Muscle of back (tissue), 3 donors: ENCODE measurements at regions not wholly inside any gene's neighbourhood (a gene's known extent, or its start where the extent isn't known, plus 50 kb on each side); places are given as distances from the start of the nearest gene placed in this dataset.

Experiments
- DNase-seq, 3 donors: peaks; one replicate each; pipeline versions ENCODE4 v3.0.0 to v3.0.0-alpha.2; 2013

- DNase-seq: no peak
Observed at GRCh38 chr11:26150031-26150430, 181.9 kb upstream of the ANO3 start.

DNA sequence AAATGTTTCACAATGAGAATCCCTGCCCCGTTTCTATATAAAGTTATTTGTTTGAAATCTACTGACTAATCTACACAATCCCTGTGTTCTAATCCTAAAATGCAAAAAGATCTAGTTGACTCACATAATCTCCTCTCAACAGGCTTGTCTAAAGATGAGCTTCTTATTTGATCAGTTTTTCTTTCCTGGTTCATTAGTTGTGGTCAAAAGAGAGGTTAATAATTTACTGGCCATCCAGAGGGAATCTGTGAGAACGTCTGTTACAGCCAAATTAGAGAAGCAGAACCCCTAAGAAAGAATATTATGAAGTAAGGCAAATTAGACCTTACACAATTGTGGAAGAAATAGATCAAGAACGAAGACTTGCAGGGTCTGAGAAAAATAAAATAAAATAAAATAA is 173.7 kb upstream of the ANO3 start:
- DNase-seq: no peak

DNA sequence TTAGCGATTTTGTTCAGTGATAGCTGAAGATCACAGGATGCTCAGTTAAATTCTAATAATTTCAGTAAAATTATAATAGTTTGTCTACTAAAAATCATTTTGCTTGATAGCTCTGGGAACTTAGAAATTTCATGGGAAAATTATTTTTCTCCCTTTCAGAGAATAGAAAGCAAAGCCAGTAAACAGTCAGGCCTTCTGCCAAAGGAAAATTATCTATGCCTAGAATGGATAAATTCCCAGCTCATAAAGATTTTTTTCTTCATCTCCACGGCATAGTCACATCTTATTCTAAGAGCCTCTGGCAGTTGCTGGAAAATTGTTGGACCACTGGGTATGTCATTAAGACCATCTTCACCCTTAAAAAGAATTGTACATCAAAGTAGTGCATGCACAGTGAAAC is 169.6 kb upstream of the ANO3 start:
- peak in 1 of 3 donors; percentile 46 for DNase-seq

DNA sequence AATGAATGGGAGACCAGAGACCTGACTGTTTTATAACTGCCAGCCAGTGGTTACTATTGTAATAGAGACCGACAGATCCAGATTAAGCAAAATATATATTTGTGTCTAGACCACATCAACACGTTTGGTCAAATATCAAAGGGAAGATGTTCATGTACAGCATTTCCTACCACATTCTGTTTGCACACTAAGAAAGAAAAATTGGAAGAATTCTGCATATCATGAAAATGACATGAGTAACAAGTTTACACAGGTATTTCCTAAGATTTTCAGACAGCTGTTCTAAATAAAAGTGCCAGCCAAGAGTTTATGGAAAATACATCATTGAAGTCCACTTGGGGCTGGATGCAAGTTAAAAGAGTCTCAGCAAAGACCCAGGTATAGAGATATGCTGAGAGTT is 145.5 kb upstream of the ANO3 start:
- DNase-seq: no peak

- peak in 1 of 3 donors; percentile 75 for DNase-seq
Observed at GRCh38 chr11:26187639-26188038, 144.3 kb upstream of the ANO3 start.

DNA sequence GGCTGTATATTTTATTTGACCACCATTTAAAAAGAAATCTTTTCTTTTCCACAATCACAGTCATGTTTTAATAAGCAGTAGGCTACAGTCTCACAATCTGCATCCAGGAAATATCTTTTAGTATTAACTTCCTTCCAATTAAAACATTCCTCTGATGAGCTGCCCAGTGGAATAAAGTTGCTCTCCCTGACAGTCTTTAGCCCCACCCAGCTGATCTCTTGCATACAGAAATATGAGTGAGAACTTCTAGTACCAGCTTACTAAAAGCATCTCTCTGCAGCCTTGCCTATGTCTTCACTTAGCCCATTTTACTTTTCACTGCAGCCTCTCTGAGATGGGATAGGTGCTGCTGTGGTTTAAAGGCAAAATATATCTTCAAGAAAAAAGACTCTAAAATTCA is 143.4 kb upstream of the ANO3 start:
- no peak for DNase-seq

GRCh38 chr11:26191193-26191592 is 140.7 kb upstream of the ANO3 start:
- no peak for DNase-seq

- peak in 2 of 3 donors; percentile 25 to 77 for DNase-seq
Observed at GRCh38 chr11:26193694-26194365, 138.1 kb upstream of the ANO3 start.

DNA sequence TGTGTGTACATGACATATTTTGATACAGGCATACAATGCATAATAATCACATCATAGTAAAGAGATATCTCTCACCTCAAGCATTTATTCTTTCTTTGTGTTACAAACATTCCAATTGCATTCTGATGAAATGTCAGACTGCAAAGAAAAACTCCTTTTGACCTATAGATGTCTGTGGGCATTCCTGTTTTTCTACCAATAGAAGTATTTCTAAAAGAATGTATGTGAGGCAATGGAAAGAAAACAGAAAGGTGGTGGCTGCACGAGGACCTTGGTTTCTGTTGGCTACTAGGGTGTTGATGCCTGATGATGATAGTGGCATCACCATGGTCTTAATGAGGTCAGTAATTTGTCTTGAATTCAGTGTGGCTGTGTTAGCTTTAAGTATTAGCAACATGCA is 137.0 kb upstream of the ANO3 start:
- no peak for DNase-seq

GRCh38 chr11:26198532-26199096 is 133.3 kb upstream of the ANO3 start:
- DNase-seq: no peak

GRCh38 chr11:26199331-26200095 is 132.4 kb upstream of the ANO3 start:
- peak; percentile 41 to 77 (median 57) for DNase-seq

GRCh38 chr11:26201411-26201810 is 130.5 kb upstream of the ANO3 start:
- peak in 1 of 3 donors; percentile 31 for DNase-seq

GRCh38 chr11:26202754-26203153 is 129.2 kb upstream of the ANO3 start:
- DNase-seq: no peak

DNA sequence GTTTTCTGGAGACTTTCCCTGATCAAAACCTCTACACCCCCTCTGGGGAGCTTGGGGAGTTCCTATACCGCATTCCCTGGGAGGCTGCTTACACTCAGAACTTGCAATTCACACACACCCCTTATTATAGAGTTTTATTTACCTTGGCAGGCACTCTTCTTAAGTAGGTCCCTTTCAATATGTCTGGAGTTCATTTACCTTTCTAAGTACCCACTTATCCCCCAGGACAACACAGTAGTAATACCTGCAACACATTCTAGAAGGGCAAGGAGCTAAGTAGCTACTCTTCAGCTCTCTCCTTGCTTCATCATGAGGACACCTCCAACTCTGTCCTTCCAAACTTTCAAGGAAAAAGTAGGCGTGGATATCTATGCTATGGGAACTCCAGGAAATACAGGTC is 127.8 kb upstream of the ANO3 start:
- no peak for DNase-seq

- no peak for DNase-seq
Observed at GRCh38 chr11:26204839-26205238, 127.1 kb upstream of the ANO3 start.

GRCh38 chr11:26219183-26220117 is 112.5 kb upstream of the ANO3 start:
- DNase-seq: no peak

DNA sequence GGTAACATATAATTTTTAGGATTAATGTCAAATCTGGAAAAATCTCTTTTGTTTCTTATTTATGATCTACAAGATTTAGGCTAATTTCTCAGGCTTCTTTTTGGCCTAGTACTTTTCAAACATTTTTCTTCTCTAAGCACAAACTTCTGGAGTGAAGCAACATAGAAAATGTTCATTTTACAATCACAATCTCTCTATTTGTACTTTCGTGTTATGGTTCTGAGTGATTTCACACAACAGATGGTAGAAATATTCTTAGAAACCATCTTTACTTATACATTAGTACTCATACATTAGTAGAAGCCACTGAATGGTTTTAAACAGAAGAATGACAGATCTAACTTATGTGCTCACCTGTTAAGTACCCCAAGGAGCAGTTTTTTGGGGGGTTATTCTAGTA is 106.3 kb upstream of the ANO3 start:
- no peak for DNase-seq

- DNase-seq: peak; percentile 29 to 69 (median 67)
Observed at GRCh38 chr11:26227301-26227746, 104.6 kb upstream of the ANO3 start.

- DNase-seq: no peak
Observed at GRCh38 chr11:26227883-26228502, 103.9 kb upstream of the ANO3 start.

DNA sequence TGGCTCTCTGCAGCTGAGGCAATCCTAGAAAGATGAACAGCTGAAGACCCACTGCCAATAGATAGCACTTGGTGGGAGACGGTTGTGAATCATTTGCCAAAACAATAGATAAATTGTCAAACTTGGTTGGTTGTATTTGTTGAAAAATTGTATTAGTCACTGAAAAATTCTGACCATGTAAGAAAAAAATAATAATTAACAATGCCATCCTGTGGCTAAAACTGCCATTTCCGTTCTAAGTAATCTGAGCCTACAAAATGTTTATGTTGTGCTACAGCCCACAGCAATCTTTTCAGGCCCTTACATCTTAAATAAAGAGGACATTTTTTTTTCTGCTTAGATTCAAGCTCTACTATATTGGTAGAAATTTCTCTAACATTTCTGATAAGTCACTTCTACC is 103.2 kb upstream of the ANO3 start:
- DNase-seq: no peak

DNA sequence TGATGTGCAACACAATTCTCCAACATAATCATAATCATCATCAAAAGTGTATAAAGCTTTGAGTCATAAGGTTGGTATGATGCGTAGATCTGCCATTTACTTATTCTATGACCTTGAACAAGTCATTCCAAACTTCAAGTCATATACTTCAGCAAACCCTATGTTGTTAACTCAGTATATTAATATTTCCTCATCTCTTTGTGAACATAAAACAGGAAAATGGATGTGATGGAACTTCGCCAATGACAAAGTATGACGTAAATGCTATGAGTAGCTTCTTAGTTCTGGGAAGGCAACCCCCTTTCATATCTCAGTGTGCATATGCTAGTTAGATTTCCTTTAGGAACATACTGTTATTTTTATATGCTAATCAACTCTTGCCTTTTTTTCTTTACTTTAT is 102.7 kb upstream of the ANO3 start:
- DNase-seq: peak; percentile 6 to 73 (median 14)

GRCh38 chr11:26229981-26230380 is 101.9 kb upstream of the ANO3 start:
- no peak for DNase-seq
